GM20000 (cell line): ENCODE measurements at regions not wholly inside any gene's neighbourhood (a gene's known extent, or its start where the extent isn't known, plus 50 kb on each side); places are given as distances from the start of the nearest gene placed in this dataset.

Experiments
- DNase-seq: peaks from one replicate; pipeline ENCODE4 v3.0.0; 2012; ENCODE audit warnings: low spot score
- CTCF ChIP-seq: IDR thresholded peaks from 2 replicates; pipeline ENCODE4 v1.5.1; 2012; ENCODE audit warnings: mild to moderate bottlenecking, control low read depth; ENCODE audit errors: extremely low read depth, missing control alignments

- TF ChIP-seq CTCF, result no peak
- DNase-seq, result no peak
Measured at GRCh38 chr9:29775491-29775890, 2202.2 kb upstream of the C9orf72 start.

- TF ChIP-seq CTCF, result no peak
- DNase-seq, result no peak
Measured at GRCh38 chr9:29778281-29778849, 2205.1 kb upstream of the C9orf72 start.

DNA sequence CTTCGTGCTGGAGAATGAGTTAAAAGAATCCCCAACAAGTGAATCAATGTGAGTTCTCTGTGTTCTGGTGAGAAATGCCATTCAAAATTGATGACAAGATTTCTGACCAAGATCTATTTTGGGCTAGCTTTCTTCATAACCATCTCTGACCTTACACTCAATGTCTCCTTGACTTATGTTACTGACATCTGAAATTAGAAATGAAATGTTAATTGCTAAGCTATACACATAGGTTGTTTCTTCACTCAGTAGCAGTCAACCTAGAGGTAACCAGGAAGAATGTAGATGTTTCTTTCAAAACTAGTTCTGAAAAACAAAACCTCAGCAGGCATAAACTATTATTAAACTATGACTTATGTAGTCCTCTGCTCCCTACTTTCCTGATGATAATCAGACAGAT is 2220.7 kb upstream of the C9orf72 start:
- no peak for TF ChIP-seq CTCF
- DNase-seq, result no peak

- no peak for DNase-seq
- no peak for TF ChIP-seq CTCF
Measured at GRCh38 chr9:29796291-29796952, 2223.1 kb upstream of the C9orf72 start.

GRCh38 chr9:29798599-29798998 is 2225.3 kb upstream of the C9orf72 start:
- TF ChIP-seq CTCF, result no peak
- DNase-seq, result no peak

- TF ChIP-seq CTCF, result no peak
Measured at GRCh38 chr9:29799227-29799626, 2225.9 kb upstream of the C9orf72 start.

GRCh38 chr9:29800821-29801220 is 2227.5 kb upstream of the C9orf72 start:
- TF ChIP-seq CTCF, result no peak
- DNase-seq, result no peak

More at GRCh38 chr9:29799227-29799626, 2225.9 kb upstream of the C9orf72 start:
- no peak for DNase-seq
